Mesendoderm (in vitro differentiated cells): ENCODE measurements at regions not wholly inside any gene's neighbourhood (a gene's known extent, or its start where the extent isn't known, plus 50 kb on each side); places are given as distances from the start of the nearest gene placed in this dataset.

Source experiments
- DNase-seq: peaks from one replicate; pipeline ENCODE4 v3.0.0; 2013
- H2AK5ac ChIP-seq: 2 replicates; pipeline ENCODE4 v1.6.1; 2013; ENCODE audit warnings: low read length, inconsistent platforms
- H2BK120ac ChIP-seq: 2 replicates; pipeline ENCODE4 v1.6.1; 2013; ENCODE audit warnings: low read depth, mild to moderate bottlenecking, low read length, moderate library complexity, mixed read lengths
- H2BK15ac ChIP-seq: replicated peaks from 2 replicates; pipeline ENCODE4 v1.6.1; 2013; ENCODE audit warnings: low read depth, mild to moderate bottlenecking, moderate library complexity
- H2BK5ac ChIP-seq: 2 replicates; pipeline ENCODE4 v1.6.1; 2013; ENCODE audit warnings: low read length, inconsistent platforms
- H3K18ac ChIP-seq: 2 replicates; pipeline ENCODE4 v1.6.1; 2013; ENCODE audit warnings: mild to moderate bottlenecking, low read length, mixed read lengths
- H3K23ac ChIP-seq: one replicate; pipeline ENCODE4 v1.6.1; 2013; ENCODE audit warnings: low read length
- H3K27ac ChIP-seq: 2 replicates; pipeline ENCODE4 v1.5.1; 2013; ENCODE audit warnings: low read depth, mild to moderate bottlenecking, inconsistent platforms, low read length, moderate library complexity
- H3K27me3 ChIP-seq: 2 replicates; pipeline ENCODE4 v1.6.1; 2013; ENCODE audit warnings: low read length, control low read depth, mild to moderate bottlenecking, inconsistent platforms; ENCODE audit not compliant: insufficient read depth, poor library complexity
- H3K36me3 ChIP-seq: 2 replicates; pipeline ENCODE4 v1.6.1; 2013; ENCODE audit warnings: low read length, inconsistent platforms; ENCODE audit not compliant: control insufficient read depth, insufficient read depth
- H3K4ac ChIP-seq: one replicate; pipeline ENCODE4 v1.6.1; 2013; ENCODE audit warnings: low read depth, mild to moderate bottlenecking, low read length, moderate library complexity
- H3K4me1 ChIP-seq: 2 replicates; pipeline ENCODE4 v1.6.1; 2013; ENCODE audit warnings: low read depth, low read length, inconsistent platforms; ENCODE audit not compliant: control insufficient read depth
- H3K4me2 ChIP-seq: 2 replicates; pipeline ENCODE4 v1.6.1; 2013; ENCODE audit warnings: low read length
- H3K4me3 ChIP-seq: 2 replicates; pipeline ENCODE4 v1.5.1; 2013; ENCODE audit warnings: mild to moderate bottlenecking, low read length
- H3K56ac ChIP-seq: one replicate; pipeline ENCODE4 v1.6.1; 2013; ENCODE audit warnings: low read length
- H3K79me1 ChIP-seq: 2 replicates; pipeline ENCODE4 v1.6.1; 2013; ENCODE audit warnings: low read length, inconsistent platforms
- H3K79me2 ChIP-seq: 2 replicates; pipeline ENCODE4 v1.6.1; 2013; ENCODE audit warnings: mild to moderate bottlenecking, low read length; ENCODE audit not compliant: control insufficient read depth, insufficient read depth
- H3K9ac ChIP-seq: 2 replicates; pipeline ENCODE4 v1.6.1; 2013; ENCODE audit warnings: low read length, inconsistent platforms
- H4K5ac ChIP-seq: one replicate; pipeline ENCODE4 v1.6.1; 2013; ENCODE audit warnings: low read length
- H4K8ac ChIP-seq: one replicate; pipeline ENCODE4 v1.6.1; 2013; ENCODE audit warnings: low read depth, mild to moderate bottlenecking, control low read depth, low read length, moderate library complexity
- WGBS: extraction: QIAGEN DNeasy Blood & Tissue Kit; methylation state at CpG from one replicate; pipeline ENCODE4 v1.1.7; 2013; ENCODE audit warnings: low lambda C conversion rate, missing lambda C conversion rate; ENCODE audit not compliant: insufficient coverage; ENCODE audit errors: extremely low coverage; 5-methylcytosine and 5-hydroxymethylcytosine counted together

DNA sequence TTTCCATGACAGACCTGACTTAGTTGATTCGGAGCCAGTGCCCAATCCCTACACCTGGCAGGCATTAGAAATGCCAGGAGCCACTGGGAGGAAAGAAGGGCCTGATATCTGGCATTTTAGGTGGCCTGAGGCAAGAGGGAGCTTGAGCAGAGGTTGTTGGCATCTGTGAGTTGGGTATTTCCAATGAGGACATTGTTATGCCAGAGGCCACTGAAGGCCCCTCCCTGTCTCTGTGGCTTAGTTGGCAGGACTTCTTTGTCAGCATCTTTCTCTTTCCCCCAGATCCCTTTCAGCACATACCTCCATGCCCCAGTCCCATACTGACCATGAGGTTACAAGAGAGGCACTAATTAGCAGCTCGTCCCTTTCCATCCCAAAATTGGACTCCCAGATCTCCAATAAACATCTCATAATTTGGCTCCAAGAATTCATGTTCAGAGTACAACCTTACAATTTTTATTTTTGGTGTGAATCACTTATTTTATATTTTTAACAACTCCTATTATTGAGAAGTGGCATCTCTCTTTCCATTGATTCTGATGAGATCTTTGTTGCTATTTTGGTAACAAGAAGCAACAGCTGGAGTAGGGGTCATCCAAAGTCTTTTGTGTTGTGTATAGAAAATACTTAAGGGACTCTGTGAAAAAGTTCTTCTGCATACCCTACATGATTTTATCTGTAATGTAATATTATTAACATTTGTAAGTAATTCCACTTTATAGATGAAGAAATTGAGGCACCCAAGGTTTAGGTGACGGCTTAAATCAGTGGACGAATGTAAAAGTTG, 68.6 kb upstream of the MAP3K1 start:
- no CpG with 5 or more reads among the region's 4 CpGs for WGBS
- Histone ChIP-seq H2BK120ac (no peak overlapping the region), H3K4me1 (no peaks in the 10 kb centered on the region), H3K36me3 (no peaks in the 10 kb centered on the region), H3K27ac (no peak overlapping the region), H3K27me3 (no peaks in the 10 kb centered on the region), H3K9ac (no peak overlapping the region), H4K8ac (no peak overlapping the region), H3K79me1 (no peaks in the 10 kb centered on the region), H2AK5ac (no peak overlapping the region), H3K4ac (no peak overlapping the region), H3K23ac (no peak overlapping the region), H3K18ac (no peak overlapping the region), H4K5ac (no peak overlapping the region), H2BK5ac (no peak overlapping the region), H3K4me2 (no peak overlapping the region), H2BK15ac (no peak overlapping the region), H3K79me2 (no peaks in the 10 kb centered on the region), H3K56ac (no peak overlapping the region), H3K4me3 (no peak overlapping the region)
- DNase-seq = no peak

DNA sequence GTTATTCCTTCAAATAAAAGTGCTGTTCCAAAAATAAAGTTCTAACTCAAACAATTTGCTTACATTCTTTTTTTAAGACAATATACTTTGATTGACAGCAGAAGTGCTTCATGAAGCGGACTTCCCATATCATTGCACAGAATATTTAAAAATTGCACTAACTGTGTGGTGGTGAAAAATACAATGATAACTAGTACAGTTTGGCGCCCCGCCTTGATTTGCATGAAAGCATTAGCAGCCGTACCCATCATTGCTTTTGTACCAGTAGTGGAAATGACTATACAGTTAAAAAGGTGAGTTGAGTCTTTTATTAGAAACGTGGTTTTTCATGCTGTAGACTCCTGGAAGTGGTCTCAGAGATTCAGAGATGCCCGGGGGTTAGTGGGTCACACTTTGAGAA, 69.5 kb upstream of the MAP3K1 start:
- no peak overlapping the region for H2BK5ac ChIP-seq
- H3K23ac ChIP-seq = no peak overlapping the region
- DNase-seq = no peak
- no peak overlapping the region for H3K4me3 ChIP-seq
- H3K27me3 ChIP-seq = no peaks in the 10 kb centered on the region
- H3K18ac ChIP-seq = no peak overlapping the region
- no peaks in the 10 kb centered on the region for H3K79me2 ChIP-seq
- no peaks in the 10 kb centered on the region for H3K4me1 ChIP-seq
- no peak overlapping the region for H2BK120ac ChIP-seq
- H4K5ac ChIP-seq = no peak overlapping the region
- no peak overlapping the region for H3K4ac ChIP-seq
- no peak overlapping the region for H4K8ac ChIP-seq
- H3K27ac ChIP-seq = no peak overlapping the region
- no peak overlapping the region for H3K9ac ChIP-seq
- no peak overlapping the region for H2AK5ac ChIP-seq
- no peak overlapping the region for H2BK15ac ChIP-seq
- no CpG with 5 or more reads among the region's 6 CpGs for WGBS
- H3K4me2 ChIP-seq = no peak overlapping the region
- H3K36me3 ChIP-seq = no peaks in the 10 kb centered on the region
- no peak overlapping the region for H3K56ac ChIP-seq
- no peaks in the 10 kb centered on the region for H3K79me1 ChIP-seq

DNA sequence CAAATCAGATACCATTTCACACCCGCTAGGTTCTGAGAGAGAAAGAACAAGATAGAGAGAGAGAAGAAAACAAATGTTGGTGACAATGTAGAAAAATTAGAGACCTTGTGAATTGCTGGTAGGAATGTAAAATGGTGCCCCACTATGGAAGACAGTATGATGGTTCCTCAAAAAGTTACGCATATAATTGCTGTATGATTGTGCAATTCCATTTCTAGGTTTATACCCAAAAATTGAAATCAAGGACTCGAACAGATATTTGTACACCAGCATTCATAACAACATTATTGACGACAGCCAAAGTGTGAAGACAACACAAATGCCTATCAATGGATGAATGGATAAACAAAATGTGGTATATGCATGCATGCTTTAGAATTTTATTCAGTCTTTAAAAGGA, 74.5 kb upstream of the MAP3K1 start:
- H3K18ac ChIP-seq = no peak overlapping the region
- no peaks in the 10 kb centered on the region for H3K36me3 ChIP-seq
- H3K79me2 ChIP-seq = no peaks in the 10 kb centered on the region
- H2BK15ac ChIP-seq = no peak overlapping the region
- H3K27me3 ChIP-seq = no peaks in the 10 kb centered on the region
- H3K4ac ChIP-seq = no peak overlapping the region
- H4K5ac ChIP-seq = no peak overlapping the region
- no peaks in the 10 kb centered on the region for H3K4me1 ChIP-seq
- no peak for DNase-seq
- no peak overlapping the region for H3K56ac ChIP-seq
- H3K4me3 ChIP-seq = no peak overlapping the region
- no peak overlapping the region for H3K4me2 ChIP-seq
- H3K9ac ChIP-seq = no peak overlapping the region
- no peak overlapping the region for H4K8ac ChIP-seq
- no CpG with 5 or more reads among the region's 4 CpGs for WGBS
- no peak overlapping the region for H2BK5ac ChIP-seq
- no peak overlapping the region for H2AK5ac ChIP-seq
- no peak overlapping the region for H2BK120ac ChIP-seq
- no peak overlapping the region for H3K27ac ChIP-seq
- no peaks in the 10 kb centered on the region for H3K79me1 ChIP-seq
- H3K23ac ChIP-seq = no peak overlapping the region

DNA sequence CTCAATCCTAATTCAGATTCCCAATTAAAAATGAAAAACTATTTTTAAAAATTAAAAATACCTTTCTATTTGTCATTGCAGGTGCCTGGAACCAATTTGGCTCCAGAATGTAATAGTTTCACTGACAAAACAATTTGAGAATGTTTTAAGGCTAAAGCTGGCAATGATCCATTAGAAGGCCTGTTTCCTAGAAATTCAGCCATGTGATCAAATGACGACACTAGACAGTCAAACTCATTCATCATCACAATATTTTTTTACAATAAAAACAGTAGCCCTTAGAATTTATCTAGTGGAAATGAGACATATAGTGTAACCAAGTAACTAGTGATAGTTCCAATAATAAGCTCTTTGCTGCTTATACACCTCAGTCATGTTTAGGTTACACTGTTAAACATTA, 75.4 kb upstream of the MAP3K1 start:
- Histone ChIP-seq H2BK5ac (no peak overlapping the region), H3K23ac (no peak overlapping the region), H2AK5ac (no peak overlapping the region), H3K27ac (no peak overlapping the region), H3K36me3 (no peaks in the 10 kb centered on the region), H3K56ac (no peak overlapping the region), H4K5ac (no peak overlapping the region), H3K18ac (no peak overlapping the region), H3K79me1 (no peaks in the 10 kb centered on the region), H3K4me3 (no peak overlapping the region), H2BK120ac (no peak overlapping the region), H4K8ac (no peak overlapping the region), H3K4me2 (no peak overlapping the region), H2BK15ac (no peak overlapping the region), H3K4me1 (no peaks in the 10 kb centered on the region), H3K4ac (no peak overlapping the region), H3K79me2 (no peaks in the 10 kb centered on the region), H3K9ac (no peak overlapping the region), H3K27me3 (no peaks in the 10 kb centered on the region)
- no peak for DNase-seq
- no CpG with 5 or more reads among the region's 1 CpG for WGBS

DNA sequence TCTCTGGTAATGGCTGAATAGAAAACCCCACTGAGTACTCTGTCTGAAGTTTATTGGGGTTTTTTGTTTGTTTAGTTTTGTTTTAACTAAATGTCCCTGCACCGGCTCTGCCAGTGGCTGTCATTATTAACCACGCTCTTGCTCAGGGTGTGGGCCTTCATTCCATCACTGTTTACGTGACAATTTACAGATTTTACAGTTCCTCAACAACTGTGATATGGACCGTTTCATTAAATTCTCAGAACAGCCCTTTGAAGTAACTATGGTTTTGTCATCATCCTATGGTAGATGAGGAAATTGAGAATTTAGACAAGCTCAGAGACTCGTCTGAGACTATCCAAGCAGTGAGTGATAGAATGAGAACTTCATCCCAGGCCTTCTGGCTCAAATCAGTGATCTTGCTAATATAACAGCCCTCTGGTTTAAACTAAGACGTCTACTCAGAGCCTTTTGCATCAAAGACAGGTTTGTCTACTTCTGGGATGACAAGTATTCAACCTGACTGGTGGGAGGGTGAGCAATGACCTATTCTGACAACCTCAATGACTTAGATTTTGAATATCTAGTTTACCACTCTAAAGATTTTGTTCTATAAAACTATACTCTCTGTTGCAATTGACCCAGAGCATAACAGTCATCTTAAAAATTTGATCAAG, 77.3 kb upstream of the MAP3K1 start:
- Histone ChIP-seq H3K27ac (no peak overlapping the region), H3K4me3 (no peak overlapping the region), H4K5ac (no peak overlapping the region), H3K9ac (no peak overlapping the region), H3K23ac (no peak overlapping the region), H3K56ac (no peak overlapping the region), H3K79me2 (no peaks in the 10 kb centered on the region), H3K36me3 (no peaks in the 10 kb centered on the region), H3K4me2 (no peak overlapping the region), H2BK5ac (no peak overlapping the region), H3K27me3 (no peaks in the 10 kb centered on the region), H3K79me1 (no peaks in the 10 kb centered on the region), H2BK15ac (no peak overlapping the region), H3K4me1 (peaks cover 3% of the 10 kb centered on the region), H3K4ac (no peak overlapping the region), H4K8ac (no peak overlapping the region), H2BK120ac (no peak overlapping the region), H2AK5ac (no peak overlapping the region), H3K18ac (no peak overlapping the region)
- DNase-seq = no peak
- no CpG with 5 or more reads among the region's 6 CpGs for WGBS
